Mucosa of gallbladder (tissue), 1 donor: ENCODE measurements at regions not wholly inside any gene's neighbourhood (a gene's known extent, or its start where the extent isn't known, plus 50 kb on each side); places are given as distances from the start of the nearest gene placed in this dataset.

ENCODE experiments used
- DNase-seq: peaks from one replicate; pipeline ENCODE4 v3.0.0-alpha.2; 2020; ENCODE audit warnings: low spot score
- donor health status: DM: no; HTN: no; CAD: no.

GRCh38 chr11:33646629-33647028 lies 54.0 kb downstream of the C11orf91 start:
- DNase-seq = no peak

- DNase-seq = no peak
Measured at GRCh38 chr11:33646168-33646567, 54.5 kb downstream of the C11orf91 start.

- DNase-seq = no peak
Measured at GRCh38 chr11:33645686-33646085, 54.9 kb downstream of the C11orf91 start.

GRCh38 chr11:33643167-33643824 lies 57.3 kb downstream of the C11orf91 start:
- DNase-seq = no peak

GRCh38 chr11:33642461-33643166 lies 58.0 kb downstream of the C11orf91 start:
- no peak for DNase-seq

- no peak for DNase-seq
Measured at GRCh38 chr11:33640730-33641371, 59.8 kb downstream of the C11orf91 start.

DNA sequence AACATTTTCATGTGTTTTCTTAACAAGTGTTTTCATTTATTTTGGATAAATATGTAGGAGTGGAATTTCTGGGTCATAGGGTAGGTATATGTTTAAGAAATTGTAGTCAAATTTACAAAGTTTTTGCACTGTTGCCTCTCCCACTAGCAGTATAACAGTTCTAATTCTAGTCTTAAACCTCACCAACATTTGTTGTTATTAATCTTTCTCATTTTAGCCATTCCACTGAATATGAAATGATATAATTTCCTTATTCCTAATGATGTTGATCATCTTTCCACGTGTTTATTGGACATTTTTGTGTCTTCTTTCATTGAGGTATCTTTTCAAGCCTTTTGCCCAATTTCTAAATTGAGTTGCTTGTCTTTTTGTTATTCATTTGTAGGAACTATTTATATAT lies 62.0 kb downstream of the C11orf91 start:
- no peak for DNase-seq

DNA sequence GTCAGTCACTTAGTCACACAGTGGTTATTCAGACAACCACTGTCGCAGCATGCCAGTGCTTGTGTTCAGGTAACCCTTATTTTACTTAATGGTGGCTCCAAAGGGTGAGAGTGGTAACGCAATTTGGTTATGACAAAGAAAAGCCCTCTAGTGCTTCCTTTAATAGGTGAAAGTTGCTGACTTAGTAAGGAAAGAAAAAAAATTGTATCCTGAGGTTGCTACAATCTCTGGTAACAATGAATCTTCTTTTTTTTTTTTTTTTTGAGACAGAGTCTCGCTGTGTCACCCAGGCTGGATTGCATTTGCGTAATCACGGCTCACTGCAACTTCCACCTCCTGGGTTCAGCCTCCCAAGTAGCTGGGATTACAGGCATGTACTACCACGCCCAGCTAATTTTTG lies 64.5 kb downstream of the C11orf91 start:
- DNase-seq = no peak

- DNase-seq = no peak
Measured at GRCh38 chr11:33635161-33635560, 65.5 kb downstream of the C11orf91 start.

DNA sequence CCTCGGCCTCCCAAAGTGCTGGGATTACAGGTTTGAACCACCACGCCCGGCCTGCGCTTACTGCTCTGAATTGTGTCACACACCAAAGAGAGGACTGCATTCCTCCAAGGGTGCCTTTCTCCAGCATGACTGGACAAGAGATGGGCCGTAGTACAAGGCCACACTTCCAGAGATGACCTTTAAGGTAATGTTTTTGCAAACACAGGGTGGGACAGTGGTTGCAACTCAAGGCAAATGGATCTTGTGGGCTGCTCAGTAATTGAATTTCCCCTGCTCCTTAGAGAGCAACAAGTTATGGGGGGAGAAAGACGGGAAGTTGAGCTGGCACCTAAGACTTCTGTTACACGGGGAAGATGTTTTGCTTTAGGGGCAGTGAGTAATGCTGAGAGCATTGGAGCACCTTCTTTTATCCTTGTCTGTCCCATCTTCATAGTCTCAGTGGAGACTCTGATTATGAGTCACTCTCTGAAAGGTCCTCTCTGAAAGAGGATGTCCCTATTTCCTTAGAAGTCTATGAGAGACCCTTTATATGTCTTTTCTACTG lies 66.3 kb downstream of the C11orf91 start:
- DNase-seq = no peak

DNA sequence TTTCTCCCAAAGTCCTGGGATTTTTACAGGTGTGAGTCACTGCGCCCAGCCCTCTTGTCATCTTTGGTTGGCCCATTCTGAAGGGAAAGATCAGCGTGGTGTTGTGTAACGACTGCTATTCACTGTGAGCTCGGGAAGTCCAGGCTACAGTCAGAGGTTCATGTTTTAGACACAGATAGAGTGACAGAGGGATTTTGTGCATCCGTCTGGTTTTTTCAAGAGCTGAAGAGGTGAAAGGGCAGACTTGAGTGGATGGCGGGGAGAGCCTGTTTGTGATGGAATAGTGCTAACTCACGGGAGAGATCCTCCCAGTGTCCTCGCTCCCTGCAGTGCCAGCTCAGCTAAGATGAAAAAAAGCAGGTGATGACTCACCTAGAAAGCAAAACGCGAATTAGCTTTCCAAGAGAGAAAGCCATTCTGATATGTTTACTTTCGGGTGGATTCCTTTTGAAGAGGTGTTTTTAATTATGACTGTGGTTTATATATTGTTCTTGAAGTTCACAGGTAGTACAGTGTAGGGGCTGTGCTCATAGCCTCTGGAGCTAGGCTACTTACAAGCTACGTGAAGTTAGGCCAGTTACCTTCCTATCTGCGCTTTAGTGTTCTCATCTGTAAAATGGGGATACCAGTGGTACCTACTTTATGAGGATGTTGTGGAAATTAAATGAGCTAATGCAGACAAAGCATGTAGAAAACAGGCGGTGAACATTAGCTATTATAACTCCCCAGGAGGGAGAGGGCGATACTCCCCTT lies 67.2 kb downstream of the C11orf91 start:
- no peak for DNase-seq

- DNase-seq = no peak
Measured at GRCh38 chr11:33631749-33632091, 68.9 kb downstream of the C11orf91 start.

- no peak for DNase-seq
Measured at GRCh38 chr11:33630936-33631748, 69.5 kb downstream of the C11orf91 start.

DNA sequence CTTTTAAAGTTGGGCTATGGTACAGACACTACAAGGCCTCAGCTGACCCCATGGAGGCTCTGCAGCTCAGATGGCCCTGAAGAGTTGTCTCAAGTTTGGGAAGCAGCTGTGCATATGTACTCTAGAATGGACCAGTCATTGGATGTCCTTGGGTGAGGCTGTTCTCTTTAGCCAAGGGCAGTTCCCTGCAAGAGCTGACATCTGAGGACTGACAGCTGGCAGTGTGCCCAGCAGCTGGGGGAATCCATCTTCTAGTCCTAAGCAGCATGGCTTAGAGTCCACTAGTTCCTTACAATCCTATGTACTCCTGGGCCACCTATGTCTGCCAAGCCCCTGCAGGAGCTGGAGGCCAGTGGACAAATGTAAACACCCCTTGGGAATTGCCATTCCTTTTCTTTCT lies 76.5 kb downstream of the C11orf91 start:
- DNase-seq = no peak

- no peak for DNase-seq
Measured at GRCh38 chr11:33622806-33623205, 77.8 kb downstream of the C11orf91 start.

DNA sequence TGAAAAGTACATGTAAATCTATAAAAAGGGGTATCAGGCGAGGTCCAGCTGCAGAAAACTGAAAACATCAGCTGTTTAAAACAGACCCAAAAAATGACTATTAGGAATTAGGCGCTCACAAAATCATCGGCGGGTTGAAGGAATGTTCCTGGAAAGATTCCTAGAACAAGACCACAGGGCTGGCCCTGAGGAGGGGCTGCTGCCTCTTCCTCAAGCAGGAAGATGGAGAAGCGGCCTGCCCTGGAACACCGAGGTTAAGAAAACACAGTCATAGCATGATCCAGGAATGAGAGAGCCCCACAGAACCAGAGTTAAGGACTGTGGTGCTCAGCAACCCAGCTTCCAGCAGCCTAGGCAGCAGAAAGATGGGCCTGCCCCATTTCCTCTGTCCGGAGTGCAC lies 78.4 kb downstream of the C11orf91 start:
- no peak for DNase-seq

- DNase-seq = no peak
Measured at GRCh38 chr11:33620423-33621171, 80.0 kb downstream of the C11orf91 start.

GRCh38 chr11:33618956-33619355 lies 81.7 kb downstream of the C11orf91 start:
- no peak for DNase-seq

- no peak for DNase-seq
Measured at GRCh38 chr11:33618351-33618710, 82.3 kb downstream of the C11orf91 start.

GRCh38 chr11:33617672-33618350 lies 82.8 kb downstream of the C11orf91 start:
- DNase-seq = no peak
